HEK293 (cell line): ENCODE measurements at regions not wholly inside any gene's neighbourhood (a gene's known extent, or its start where the extent isn't known, plus 50 kb on each side); places are given as distances from the start of the nearest gene placed in this dataset.

Experiments
- BCL11A ChIP-seq: fragments of 450-650 bp; formaldehyde crosslinking; IDR thresholded peaks from 2 replicates; pipeline ENCODE4 v1.5.1; 2016; ENCODE audit warnings: low read depth, missing biosample characterization, missing genetic modification characterization
- GLIS2 ChIP-seq: fragments of 450-650 bp; formaldehyde crosslinking; IDR thresholded peaks from 2 replicates; pipeline ENCODE4 v1.5.1; 2016; ENCODE audit warnings: missing biosample characterization, missing genetic modification characterization
- PRDM1 ChIP-seq: fragments of 450-650 bp; formaldehyde crosslinking; IDR thresholded peaks from 2 replicates; pipeline ENCODE4; 2016; ENCODE audit warnings: missing biosample characterization, missing genetic modification characterization
- YY1 ChIP-seq: fragments of 450-650 bp; formaldehyde crosslinking; IDR thresholded peaks from 2 replicates; pipeline ENCODE4 v1.5.1; 2018; ENCODE audit warnings: missing biosample characterization, missing genetic modification characterization
- ZBTB17 ChIP-seq: fragments of 450-650 bp; formaldehyde crosslinking; IDR thresholded peaks from 2 replicates; pipeline ENCODE4 v1.5.1; 2016; ENCODE audit warnings: missing biosample characterization, missing genetic modification characterization
- ZFHX2 ChIP-seq: fragments of 450-650 bp; formaldehyde crosslinking; conservative IDR thresholded peaks from 2 replicates; pipeline ENCODE4 v1.5.1; 2016; ENCODE audit warnings: missing biosample characterization, missing genetic modification characterization
- ZNF133 ChIP-seq: fragments of 450-650 bp; formaldehyde crosslinking; IDR thresholded peaks from 2 replicates; pipeline ENCODE4 v1.5.1; 2016; ENCODE audit warnings: missing biosample characterization, missing genetic modification characterization
- ZNF433 ChIP-seq: fragments of 450-650 bp; formaldehyde crosslinking; IDR thresholded peaks from 2 replicates; pipeline ENCODE4 v1.5.1; 2016; ENCODE audit warnings: missing biosample characterization, missing genetic modification characterization, low read depth
- TF ChIP-seq, protein P1 (sequence below): fragments of 450-650 bp; formaldehyde crosslinking; IDR thresholded peaks from 2 replicates; pipeline ENCODE4 v1.5.1; 2016; ENCODE audit warnings: missing biosample characterization, missing genetic modification characterization
- TF ChIP-seq, protein P2 (sequence below): sonication (generic); formaldehyde crosslinking; IDR thresholded peaks from 2 replicates; pipeline ENCODE4 v1.8.1; 2022; ENCODE audit warnings: mild to moderate bottlenecking, moderate library complexity, missing genetic modification reagents
- TF ChIP-seq, protein P3 (sequence below): fragments of 450-650 bp; IDR thresholded peaks from 2 replicates; pipeline ENCODE4 v1.5.1; 2018; ENCODE audit warnings: missing biosample characterization, mild to moderate bottlenecking, missing genetic modification characterization
- TF ChIP-seq, protein P4 (sequence below): fragments of 450-650 bp; formaldehyde crosslinking; IDR thresholded peaks from 2 replicates; pipeline ENCODE4 v1.5.1; 2016; ENCODE audit warnings: missing biosample characterization, missing genetic modification characterization
- TF ChIP-seq, protein P5 (sequence below): IDR thresholded peaks from 2 replicates; pipeline ENCODE4 v1.6.1; 2011; ENCODE audit warnings: mild to moderate bottlenecking, low read depth, low read length, borderline replicate concordance

DNA sequence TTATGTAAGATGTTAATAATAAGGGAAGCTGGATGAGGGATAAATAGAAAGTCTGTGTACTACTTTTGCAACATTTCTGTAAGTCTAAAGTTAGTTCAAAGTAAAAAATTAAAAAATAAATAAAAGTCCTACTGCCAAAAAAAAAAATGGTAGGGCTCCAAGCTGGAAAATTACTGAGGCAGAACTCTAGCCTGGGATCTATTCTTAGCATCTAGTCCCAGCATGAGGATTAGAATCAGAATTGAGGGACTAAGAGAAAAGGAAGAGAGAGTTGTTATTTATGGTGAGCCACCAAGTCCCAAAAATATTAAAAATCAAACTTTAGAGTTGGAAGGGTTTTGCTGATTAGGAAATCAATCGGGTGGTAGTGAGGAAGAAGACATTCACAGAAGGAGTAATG lies 110.3 kb downstream of the CYB561 start:
- TF ChIP-seq, protein P1, sequence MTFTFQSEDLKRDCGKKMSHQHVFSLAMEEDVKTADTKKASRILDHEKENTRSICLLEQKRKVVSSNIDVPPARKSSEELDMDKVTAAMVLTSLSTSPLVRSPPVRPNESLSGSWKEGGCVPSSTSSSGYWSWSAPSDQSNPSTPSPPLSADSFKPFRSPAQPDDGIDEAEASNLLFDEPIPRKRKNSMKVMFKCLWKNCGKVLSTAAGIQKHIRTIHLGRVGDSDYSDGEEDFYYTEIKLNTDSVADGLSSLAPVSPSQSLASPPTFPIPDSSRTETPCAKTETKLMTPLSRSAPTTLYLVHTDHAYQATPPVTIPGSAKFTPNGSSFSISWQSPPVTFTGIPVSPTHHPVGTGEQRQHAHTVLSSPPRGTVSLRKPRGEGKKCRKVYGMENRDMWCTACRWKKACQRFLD (tag by site-specific recombination), result no peak
- TF ChIP-seq YY1 (tag by site-specific recombination) (no peak), GLIS2 (tag by site-specific recombination) (no peak), ZFHX2 (tag by site-specific recombination) (no peak), ZBTB17 (tag by site-specific recombination) (no peak), BCL11A (no peak), ZNF133 (tag by site-specific recombination) (no peak), ZNF433 (tag by site-specific recombination) (no peak), PRDM1 (no peak)
- TF ChIP-seq, protein P2, sequence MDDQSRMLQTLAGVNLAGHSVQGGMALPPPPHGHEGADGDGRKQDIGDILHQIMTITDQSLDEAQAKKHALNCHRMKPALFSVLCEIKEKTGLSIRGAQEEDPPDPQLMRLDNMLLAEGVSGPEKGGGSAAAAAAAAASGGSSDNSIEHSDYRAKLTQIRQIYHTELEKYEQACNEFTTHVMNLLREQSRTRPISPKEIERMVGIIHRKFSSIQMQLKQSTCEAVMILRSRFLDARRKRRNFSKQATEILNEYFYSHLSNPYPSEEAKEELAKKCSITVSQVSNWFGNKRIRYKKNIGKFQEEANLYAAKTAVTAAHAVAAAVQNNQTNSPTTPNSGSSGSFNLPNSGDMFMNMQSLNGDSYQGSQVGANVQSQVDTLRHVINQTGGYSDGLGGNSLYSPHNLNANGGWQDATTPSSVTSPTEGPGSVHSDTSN (CRISPR knock-in tag), result no peak
- TF ChIP-seq, protein P3, sequence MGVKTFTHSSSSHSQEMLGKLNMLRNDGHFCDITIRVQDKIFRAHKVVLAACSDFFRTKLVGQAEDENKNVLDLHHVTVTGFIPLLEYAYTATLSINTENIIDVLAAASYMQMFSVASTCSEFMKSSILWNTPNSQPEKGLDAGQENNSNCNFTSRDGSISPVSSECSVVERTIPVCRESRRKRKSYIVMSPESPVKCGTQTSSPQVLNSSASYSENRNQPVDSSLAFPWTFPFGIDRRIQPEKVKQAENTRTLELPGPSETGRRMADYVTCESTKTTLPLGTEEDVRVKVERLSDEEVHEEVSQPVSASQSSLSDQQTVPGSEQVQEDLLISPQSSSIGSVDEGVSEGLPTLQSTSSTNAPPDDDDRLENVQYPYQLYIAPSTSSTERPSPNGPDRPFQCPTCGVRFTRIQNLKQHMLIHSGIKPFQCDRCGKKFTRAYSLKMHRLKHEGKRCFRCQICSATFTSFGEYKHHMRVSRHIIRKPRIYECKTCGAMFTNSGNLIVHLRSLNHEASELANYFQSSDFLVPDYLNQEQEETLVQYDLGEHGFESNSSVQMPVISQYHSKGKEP (tag by site-specific recombination), result no peak
- TF ChIP-seq, protein P4, sequence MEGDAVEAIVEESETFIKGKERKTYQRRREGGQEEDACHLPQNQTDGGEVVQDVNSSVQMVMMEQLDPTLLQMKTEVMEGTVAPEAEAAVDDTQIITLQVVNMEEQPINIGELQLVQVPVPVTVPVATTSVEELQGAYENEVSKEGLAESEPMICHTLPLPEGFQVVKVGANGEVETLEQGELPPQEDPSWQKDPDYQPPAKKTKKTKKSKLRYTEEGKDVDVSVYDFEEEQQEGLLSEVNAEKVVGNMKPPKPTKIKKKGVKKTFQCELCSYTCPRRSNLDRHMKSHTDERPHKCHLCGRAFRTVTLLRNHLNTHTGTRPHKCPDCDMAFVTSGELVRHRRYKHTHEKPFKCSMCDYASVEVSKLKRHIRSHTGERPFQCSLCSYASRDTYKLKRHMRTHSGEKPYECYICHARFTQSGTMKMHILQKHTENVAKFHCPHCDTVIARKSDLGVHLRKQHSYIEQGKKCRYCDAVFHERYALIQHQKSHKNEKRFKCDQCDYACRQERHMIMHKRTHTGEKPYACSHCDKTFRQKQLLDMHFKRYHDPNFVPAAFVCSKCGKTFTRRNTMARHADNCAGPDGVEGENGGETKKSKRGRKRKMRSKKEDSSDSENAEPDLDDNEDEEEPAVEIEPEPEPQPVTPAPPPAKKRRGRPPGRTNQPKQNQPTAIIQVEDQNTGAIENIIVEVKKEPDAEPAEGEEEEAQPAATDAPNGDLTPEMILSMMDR (tag by site-specific recombination), result no peak
- TF ChIP-seq, protein P5, sequence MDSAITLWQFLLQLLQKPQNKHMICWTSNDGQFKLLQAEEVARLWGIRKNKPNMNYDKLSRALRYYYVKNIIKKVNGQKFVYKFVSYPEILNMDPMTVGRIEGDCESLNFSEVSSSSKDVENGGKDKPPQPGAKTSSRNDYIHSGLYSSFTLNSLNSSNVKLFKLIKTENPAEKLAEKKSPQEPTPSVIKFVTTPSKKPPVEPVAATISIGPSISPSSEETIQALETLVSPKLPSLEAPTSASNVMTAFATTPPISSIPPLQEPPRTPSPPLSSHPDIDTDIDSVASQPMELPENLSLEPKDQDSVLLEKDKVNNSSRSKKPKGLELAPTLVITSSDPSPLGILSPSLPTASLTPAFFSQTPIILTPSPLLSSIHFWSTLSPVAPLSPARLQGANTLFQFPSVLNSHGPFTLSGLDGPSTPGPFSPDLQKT, result no peak
